ENCODE measurements at regions not wholly inside any gene's neighbourhood (a gene's known extent, or its start where the extent isn't known, plus 50 kb on each side); places are given as distances from the start of the nearest gene placed in this dataset.

DNA sequence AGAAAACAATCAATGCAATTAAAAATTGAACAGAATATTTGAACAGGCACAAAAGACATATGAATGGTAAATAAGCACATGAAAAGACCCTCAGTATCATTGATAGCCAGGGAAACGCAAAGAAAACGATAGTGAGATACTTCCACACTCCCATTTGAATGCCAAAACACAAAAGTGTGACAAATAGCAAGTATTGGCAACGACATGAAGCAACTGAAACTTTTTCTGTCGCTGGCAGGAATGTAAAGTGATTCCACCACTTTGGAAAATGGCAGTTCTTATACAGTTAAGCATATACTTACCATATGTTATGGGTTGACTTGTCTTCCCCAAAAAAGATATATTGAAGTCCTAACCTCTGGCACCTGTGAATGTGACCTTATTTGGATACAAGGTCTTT is 62.9 kb upstream of the NAV2 start:
- no peak overlapping the region for H3K4me3 ChIP-seq
- no peaks in the 10 kb centered on the region for H3K27me3 ChIP-seq
- peaks cover 0 to 22% (median 3%) of the 10 kb centered on the region in 9 donors for H3K4me1 ChIP-seq
- no peak overlapping the region for H3K27ac ChIP-seq
- H3K36me3 ChIP-seq = no peaks in the 10 kb centered on the region
- H3K9me3 ChIP-seq = no peaks in the 10 kb centered on the region
- no peak for ATAC-seq
- WGBS, 2 donors = 83 to 90% methylated on average over 4 of the region's 4 CpGs
- intact Hi-C loops (cut with DNase I) = no loop called here
- TF ChIP-seq, protein P1, sequence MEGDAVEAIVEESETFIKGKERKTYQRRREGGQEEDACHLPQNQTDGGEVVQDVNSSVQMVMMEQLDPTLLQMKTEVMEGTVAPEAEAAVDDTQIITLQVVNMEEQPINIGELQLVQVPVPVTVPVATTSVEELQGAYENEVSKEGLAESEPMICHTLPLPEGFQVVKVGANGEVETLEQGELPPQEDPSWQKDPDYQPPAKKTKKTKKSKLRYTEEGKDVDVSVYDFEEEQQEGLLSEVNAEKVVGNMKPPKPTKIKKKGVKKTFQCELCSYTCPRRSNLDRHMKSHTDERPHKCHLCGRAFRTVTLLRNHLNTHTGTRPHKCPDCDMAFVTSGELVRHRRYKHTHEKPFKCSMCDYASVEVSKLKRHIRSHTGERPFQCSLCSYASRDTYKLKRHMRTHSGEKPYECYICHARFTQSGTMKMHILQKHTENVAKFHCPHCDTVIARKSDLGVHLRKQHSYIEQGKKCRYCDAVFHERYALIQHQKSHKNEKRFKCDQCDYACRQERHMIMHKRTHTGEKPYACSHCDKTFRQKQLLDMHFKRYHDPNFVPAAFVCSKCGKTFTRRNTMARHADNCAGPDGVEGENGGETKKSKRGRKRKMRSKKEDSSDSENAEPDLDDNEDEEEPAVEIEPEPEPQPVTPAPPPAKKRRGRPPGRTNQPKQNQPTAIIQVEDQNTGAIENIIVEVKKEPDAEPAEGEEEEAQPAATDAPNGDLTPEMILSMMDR (IDR thresholded peaks at IDR 0.05) = no peak
- DNase-seq = no peak

DNA sequence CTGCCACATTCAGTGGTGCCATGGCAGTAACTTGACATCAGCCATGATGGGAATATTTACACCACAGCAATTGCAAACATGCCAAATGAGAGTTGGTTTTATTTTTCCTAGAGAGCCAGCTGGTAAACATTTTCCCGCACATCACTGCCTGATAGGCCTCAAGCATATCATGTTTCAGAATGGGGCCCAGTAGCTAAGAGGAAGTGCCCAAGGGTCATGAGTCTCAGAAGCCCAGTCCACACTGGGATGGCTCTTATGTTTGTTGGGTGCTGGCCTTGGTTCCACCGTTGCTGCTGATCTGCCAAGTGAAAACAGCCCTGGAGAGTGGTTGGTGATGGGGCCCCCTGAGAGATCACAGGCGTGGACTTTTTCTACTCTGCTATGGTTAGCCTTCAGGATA is 64.3 kb upstream of the NAV2 start:
- ATAC-seq = peak in 2 of 8 donors; percentile 40 to 53
- 37 to 61% methylated on average over 3 of the region's 3 CpGs for WGBS, 2 donors
- TF ChIP-seq, protein P1 (IDR thresholded peaks at IDR 0.05) = no peak

DNA sequence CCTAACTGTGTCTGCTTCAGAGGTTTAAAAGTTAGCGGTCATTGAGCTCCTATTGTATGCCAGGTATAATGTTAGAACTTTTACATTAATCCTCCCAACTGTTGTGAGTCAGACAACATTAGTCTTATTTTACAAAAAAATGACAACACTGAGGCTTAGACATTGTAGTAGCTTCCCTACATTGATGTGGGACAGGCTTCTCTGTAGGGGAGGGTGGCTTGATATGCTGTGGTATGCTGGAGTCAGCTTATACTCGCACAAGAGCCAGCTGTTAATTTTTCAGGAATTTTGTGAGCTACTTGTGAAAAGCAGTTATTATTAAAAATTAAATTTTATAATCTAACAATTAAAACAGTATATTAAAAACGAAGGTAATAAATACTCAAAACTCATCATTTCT is 64.8 kb upstream of the NAV2 start:
- Histone ChIP-seq H3K4me1 (peaks cover 0 to 17% (median 3%) of the 10 kb centered on the region in 9 donors), H3K27ac (no peak overlapping the region), H3K27me3 (no peaks in the 10 kb centered on the region), H3K9me3 (no peaks in the 10 kb centered on the region), H3K36me3 (no peaks in the 10 kb centered on the region), H3K4me3 (no peak overlapping the region)
- WGBS, 2 donors = 92 to 95% methylated on average over 3 of the region's 3 CpGs
- intact Hi-C loops (cut with DNase I) = no loop called here
- no peak for DNase-seq
- TF ChIP-seq, protein P1 (IDR thresholded peaks at IDR 0.05) = no peak
- no peak for ATAC-seq

More for the DNA sequence above, 64.3 kb upstream of the NAV2 start:
- Histone ChIP-seq H3K4me3 (no peak overlapping the region), H3K27ac (no peak overlapping the region), H3K27me3 (no peaks in the 10 kb centered on the region), H3K4me1 (peaks cover 0 to 21% (median 3%) of the 10 kb centered on the region in 9 donors), H3K36me3 (no peaks in the 10 kb centered on the region), H3K9me3 (no peaks in the 10 kb centered on the region)
- intact Hi-C loops (cut with DNase I) = no loop called here
- DNase-seq = no peak

DNA sequence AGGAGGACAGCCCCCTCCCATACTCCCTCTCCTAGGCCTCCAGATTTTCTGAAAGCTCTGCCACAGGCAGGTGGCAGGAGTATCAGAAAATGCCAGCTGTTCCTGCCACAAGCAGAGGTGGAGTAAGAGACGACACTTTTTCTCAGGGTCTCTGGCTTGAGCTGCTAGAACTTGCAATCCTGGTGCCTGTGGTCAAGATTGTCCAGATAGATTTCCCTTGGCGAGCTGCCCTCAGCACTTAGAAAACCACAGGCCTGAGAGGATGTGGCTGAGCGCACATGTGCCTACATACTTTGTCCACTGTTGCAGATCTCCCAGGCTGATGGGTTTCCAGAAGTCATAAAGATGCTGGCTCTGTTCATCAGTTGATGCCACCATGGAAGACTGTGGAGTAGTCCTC is 65.7 kb upstream of the NAV2 start:
- ATAC-seq = no peak
- 65 to 73% methylated on average over 3 of the region's 3 CpGs for WGBS, 2 donors
- Histone ChIP-seq H3K36me3 (no peaks in the 10 kb centered on the region), H3K27ac (no peak overlapping the region), H3K9me3 (no peaks in the 10 kb centered on the region), H3K4me3 (no peak overlapping the region), H3K27me3 (no peaks in the 10 kb centered on the region), H3K4me1 (peaks cover 0 to 23% (median 11%) of the 10 kb centered on the region in 9 donors)
- TF ChIP-seq, protein P1 (IDR thresholded peaks at IDR 0.05) = no peak
- DNase-seq = no peak
- intact Hi-C loops (cut with DNase I) = no loop called here

All from heart right ventricle (tissue), 16 donors.